ENCODE measurements at regions not wholly inside any gene's neighbourhood (a gene's known extent, or its start where the extent isn't known, plus 50 kb on each side); places are given as distances from the start of the nearest gene placed in this dataset.

- no peak for TF ChIP-seq EZH2phosphoT487 (IDR thresholded peaks at IDR 0.05; ENCODE audit: insufficient read depth, low read depth)
- no peak for TF ChIP-seq EZH2 (IDR thresholded peaks at IDR 0.05; ENCODE audit: insufficient read depth, poor library complexity, severe bottlenecking)
These were observed 542.7 kb upstream of the SLITRK5 start for GRCh38 chr13:87128491-87128890.

Measured in GM23248 (cell line).